Mesodermal cell (in vitro differentiated cells): ENCODE measurements at regions not wholly inside any gene's neighbourhood (a gene's known extent, or its start where the extent isn't known, plus 50 kb on each side); places are given as distances from the start of the nearest gene placed in this dataset.
"Not testable (repeated sequence)": the region's sequence is repeated elsewhere in the genome, so short reads cannot be mapped to it uniquely, and the experiment has no call there.

Experiments used
- H3K27ac ChIP-seq: 2 replicates; pipeline ENCODE4 v1.7.0; 2013; ENCODE audit warnings: mild to moderate bottlenecking, low read depth, low read length, moderate library complexity; ENCODE audit not compliant: severe bottlenecking
- H3K36me3 ChIP-seq: 2 replicates; pipeline ENCODE4 v1.7.1; 2013; ENCODE audit warnings: mild to moderate bottlenecking, low read length, moderate library complexity; ENCODE audit not compliant: control insufficient read depth, insufficient read depth
- H3K4me1 ChIP-seq: one replicate; pipeline ENCODE4 v1.7.1; 2013; ENCODE audit warnings: mild to moderate bottlenecking, low read length; ENCODE audit not compliant: insufficient read depth, control insufficient read depth, poor library complexity, severe bottlenecking
- H3K4me3 ChIP-seq: 2 replicates; pipeline ENCODE4 v1.7.0; 2013; ENCODE audit warnings: low read length, control low read depth, mild to moderate bottlenecking; ENCODE audit not compliant: insufficient read depth, poor library complexity, severe bottlenecking; ENCODE audit errors: extremely low read depth
- H3K9me3 ChIP-seq: 2 replicates; pipeline ENCODE4 v1.7.1; 2013; ENCODE audit warnings: mild to moderate bottlenecking, low read length, moderate library complexity; ENCODE audit not compliant: control insufficient read depth
- WGBS, 2 experiments: methylation state at CpG; one replicate each; pipeline ENCODE4 v1.1.5; 2013; ENCODE audit warnings: missing lambda C conversion rate in 2 of 2; ENCODE audit not compliant: insufficient coverage in 2 of 2; 5-methylcytosine and 5-hydroxymethylcytosine counted together

GRCh38 chr6:97714772-97715171 is 431.8 kb upstream of the MMS22L start:
- Histone ChIP-seq H3K36me3 (no peaks in the 10 kb centered on the region), H3K4me3 (no peak overlapping the region), H3K4me1 (no peaks in the 10 kb centered on the region), H3K9me3 (no peaks in the 10 kb centered on the region), H3K27ac (no peak overlapping the region)

GRCh38 chr6:97717086-97717485 is 434.1 kb upstream of the MMS22L start:
- H3K4me3 ChIP-seq = no peak overlapping the region
- WGBS, 2 experiments = 81 to 93% methylated on average over 2 to 3 of the region's 3 CpGs
- no peaks in the 10 kb centered on the region for H3K9me3 ChIP-seq
- H3K4me1 ChIP-seq = no peaks in the 10 kb centered on the region
- no peaks in the 10 kb centered on the region for H3K36me3 ChIP-seq
- no peak overlapping the region for H3K27ac ChIP-seq

- WGBS, 2 experiments = 46 to 49% methylated on average over 2 of the region's 2 CpGs
Observed at GRCh38 chr6:97726378-97726777, 443.4 kb upstream of the MMS22L start.

GRCh38 chr6:97732045-97732444 is 449.0 kb upstream of the MMS22L start:
- H3K4me3 ChIP-seq = no peak overlapping the region
- 86 to 90% methylated on average over 1 to 2 of the region's 3 CpGs for WGBS, 2 experiments
- H3K4me1 ChIP-seq = no peaks in the 10 kb centered on the region
- no peaks in the 10 kb centered on the region for H3K9me3 ChIP-seq
- no peak overlapping the region for H3K27ac ChIP-seq
- no peaks in the 10 kb centered on the region for H3K36me3 ChIP-seq

More at GRCh38 chr6:97726378-97726777, 443.4 kb upstream of the MMS22L start:
- Histone ChIP-seq H3K4me3 (no peak overlapping the region), H3K36me3 (no peaks in the 10 kb centered on the region), H3K4me1 (no peaks in the 10 kb centered on the region), H3K9me3 (no peaks in the 10 kb centered on the region), H3K27ac (no peak overlapping the region)

GRCh38 chr6:97757575-97757974 is 474.6 kb upstream of the MMS22L start:
- no peaks in the 10 kb centered on the region for H3K9me3 ChIP-seq
- H3K27ac ChIP-seq = no peak overlapping the region
- H3K4me3 ChIP-seq = no peak overlapping the region
- H3K36me3 ChIP-seq = no peaks in the 10 kb centered on the region
- H3K4me1 ChIP-seq = peaks cover 3% of the 10 kb centered on the region
- WGBS, 2 experiments = 68 to 89% methylated on average over 2 of the region's 3 CpGs

GRCh38 chr6:97765461-97765860 is 482.4 kb upstream of the MMS22L start:
- Histone ChIP-seq H3K27ac (no peak overlapping the region), H3K36me3 (no peaks in the 10 kb centered on the region), H3K4me3 (no peak overlapping the region), H3K4me1 (no peaks in the 10 kb centered on the region), H3K9me3 (no peaks in the 10 kb centered on the region)
- WGBS, 2 experiments = no CpG with 5 or more reads among the region's 1 CpG

GRCh38 chr6:97771372-97771771 is 488.4 kb upstream of the MMS22L start:
- Histone ChIP-seq H3K4me1 (no peaks in the 10 kb centered on the region), H3K36me3 (no peaks in the 10 kb centered on the region), H3K4me3 (no peak overlapping the region), H3K27ac (no peak overlapping the region), H3K9me3 (no peaks in the 10 kb centered on the region)
- 20 to 40% methylated on average over 1 of the region's 2 CpGs for WGBS, 2 experiments

- H3K4me3 ChIP-seq = no peak overlapping the region
- no peaks in the 10 kb centered on the region for H3K9me3 ChIP-seq
- 87 to 91% methylated on average over 2 to 5 of the region's 5 CpGs for WGBS, 2 experiments
- no peaks in the 10 kb centered on the region for H3K4me1 ChIP-seq
- no peak overlapping the region for H3K27ac ChIP-seq
- H3K36me3 ChIP-seq = no peaks in the 10 kb centered on the region
Observed at GRCh38 chr6:97775012-97775411, 492.0 kb upstream of the MMS22L start.

- WGBS, 2 experiments = 37% methylated on average over 2 of the region's 5 CpGs; no CpG with 5 or more reads in 1 of the 2 experiments
- H3K36me3 ChIP-seq = no peaks in the 10 kb centered on the region
- no peak overlapping the region for H3K4me3 ChIP-seq
Observed at GRCh38 chr6:97778290-97779038, 495.4 kb upstream of the MMS22L start.

GRCh38 chr6:97779039-97779766 is 496.2 kb upstream of the MMS22L start:
- H3K4me1 ChIP-seq, H3K4me3 ChIP-seq, H3K9me3 ChIP-seq, H3K36me3 ChIP-seq, H3K27ac ChIP-seq: not testable (repeated sequence)
- 67% methylated on average over 2 of the region's 6 CpGs; no CpG with 5 or more reads in 1 of the 2 experiments for WGBS, 2 experiments

More at GRCh38 chr6:97778290-97779038, 495.4 kb upstream of the MMS22L start:
- Histone ChIP-seq H3K9me3 (no peaks in the 10 kb centered on the region), H3K4me1 (no peaks in the 10 kb centered on the region), H3K27ac (no peak overlapping the region)
